C1 segment of cervical spinal cord (tissue), 14 donors: ENCODE measurements at regions not wholly inside any gene's neighbourhood (a gene's known extent, or its start where the extent isn't known, plus 50 kb on each side); places are given as distances from the start of the nearest gene placed in this dataset.
"Not testable (repeated sequence)": the region's sequence is repeated elsewhere in the genome, so short reads cannot be mapped to it uniquely, and the experiment has no call there.

Source experiments
- DNase-seq, 14 donors: peaks; one replicate each; lab custom pipeline; 2025; lab: John Stamatoyannopoulos, UW

DNA sequence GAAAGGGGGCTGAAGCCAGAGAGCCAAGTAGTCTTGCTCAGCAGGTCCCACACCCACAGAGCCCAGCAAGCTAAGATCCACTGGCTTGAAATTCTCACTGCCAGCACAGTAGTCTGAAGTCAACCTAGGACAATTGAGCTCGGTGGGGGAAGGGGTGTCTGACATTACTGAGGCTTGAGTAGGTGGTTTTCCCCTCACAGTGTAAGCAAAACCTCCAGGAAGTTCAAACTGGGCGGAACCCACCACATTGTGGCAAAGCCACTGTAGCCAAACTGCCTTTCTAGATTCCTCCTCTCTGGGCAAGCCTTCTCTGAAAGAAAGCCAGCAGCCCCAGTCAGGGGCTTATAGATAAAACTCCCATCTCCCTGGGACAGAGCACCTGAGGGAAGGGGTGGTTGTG lies 630.9 kb upstream of the ITGA1 start:
- not testable (repeated sequence) for DNase-seq

DNA sequence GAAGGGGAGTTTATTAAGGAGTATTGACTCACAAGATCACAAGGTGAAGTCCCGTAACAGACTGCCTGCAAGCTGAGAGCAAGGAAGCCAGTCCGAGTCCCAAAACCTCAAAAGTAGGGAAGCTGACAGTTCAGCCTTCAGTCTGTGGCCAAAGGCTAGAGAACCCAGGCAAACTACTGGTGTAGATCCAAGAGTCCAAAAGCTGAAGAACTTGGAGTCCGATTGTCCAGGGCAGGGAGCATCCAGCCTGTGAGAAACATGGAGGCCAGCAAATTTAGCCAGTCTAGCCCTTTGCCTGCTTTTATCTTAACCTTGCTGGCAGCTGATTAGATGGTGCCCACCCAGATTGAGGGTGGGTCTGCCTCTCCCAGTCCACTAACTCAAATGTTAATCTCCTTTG lies 621.9 kb upstream of the ITGA1 start:
- DNase-seq, result not testable (repeated sequence)

DNA sequence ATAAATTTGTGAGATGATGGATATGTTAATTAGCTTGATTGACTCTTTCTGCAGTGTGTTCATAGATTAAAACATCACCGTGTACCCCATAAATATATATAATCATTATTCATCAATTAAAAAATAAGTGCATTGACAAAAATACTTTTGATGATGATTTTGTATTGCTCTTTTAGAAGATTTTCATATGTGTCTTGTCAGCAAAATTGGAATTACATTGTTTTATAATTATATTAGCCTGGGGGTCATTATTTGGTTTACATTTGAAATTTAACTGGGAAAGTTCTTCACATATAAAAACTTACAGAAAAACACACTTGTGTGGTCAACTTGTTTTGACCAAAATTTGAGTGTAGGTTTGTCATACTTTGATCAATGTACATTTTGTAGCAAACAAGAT lies 614.6 kb upstream of the ITGA1 start:
- DNase-seq, result no peak

DNA sequence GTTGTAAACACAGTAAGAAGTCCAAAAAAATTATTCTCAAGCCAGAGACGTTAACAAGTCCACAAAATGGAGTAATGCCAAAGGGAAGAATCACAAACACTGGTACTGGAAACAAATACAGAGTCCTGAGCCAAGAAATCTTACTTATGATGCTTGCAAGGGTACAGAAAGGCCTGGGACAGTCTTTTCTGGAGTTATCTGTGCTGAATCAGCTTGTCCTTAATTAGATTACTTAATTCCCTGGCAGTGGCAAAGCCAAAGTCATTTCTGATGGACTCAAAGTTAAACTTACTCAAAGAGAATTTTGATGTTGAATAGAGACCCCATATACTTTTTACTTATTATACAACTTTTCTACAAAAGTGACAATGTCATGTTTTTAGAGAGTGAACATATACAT lies 610.5 kb upstream of the ITGA1 start:
- no peak for DNase-seq

DNA sequence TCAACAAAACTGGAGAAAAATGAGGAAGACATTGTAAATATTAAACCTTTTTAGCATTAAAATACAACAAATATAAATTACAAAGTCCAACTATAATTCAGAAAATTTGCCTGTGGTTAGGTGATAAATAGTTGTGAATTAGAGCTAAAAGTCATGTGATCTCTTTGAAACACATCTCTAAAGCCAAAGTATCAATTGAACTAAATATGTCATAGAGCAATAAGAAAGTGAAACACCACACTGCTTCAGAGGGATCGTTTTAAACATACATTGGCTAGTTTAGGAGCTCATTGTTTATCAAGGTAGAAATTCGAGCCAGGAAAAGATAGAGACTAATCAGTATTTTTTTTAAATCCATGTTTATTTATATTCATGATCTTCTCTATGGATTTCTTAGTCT lies 606.3 kb upstream of the ITGA1 start:
- no peak for DNase-seq

- DNase-seq, result no peak
Measured at GRCh38 chr5:52190737-52191136, 597.0 kb upstream of the ITGA1 start.

DNA sequence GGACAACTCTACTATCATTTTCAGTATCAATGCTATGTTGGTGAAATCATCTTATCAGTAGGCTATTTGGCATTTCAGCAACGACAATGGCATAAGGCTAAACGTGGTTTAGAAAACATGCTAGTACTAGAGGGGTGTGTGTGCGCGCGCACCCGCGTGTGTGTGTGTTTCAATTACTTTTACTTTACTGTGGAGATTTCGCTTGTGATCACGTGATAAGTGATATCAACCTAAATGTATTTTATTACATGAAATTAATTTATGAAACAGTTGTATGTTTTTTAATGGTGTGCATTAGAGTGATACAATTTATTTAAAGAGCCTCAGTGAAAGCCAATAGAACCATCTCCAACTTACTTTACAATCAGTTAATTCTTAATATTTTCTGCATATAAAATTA lies 587.9 kb upstream of the ITGA1 start:
- no peak for DNase-seq

DNA sequence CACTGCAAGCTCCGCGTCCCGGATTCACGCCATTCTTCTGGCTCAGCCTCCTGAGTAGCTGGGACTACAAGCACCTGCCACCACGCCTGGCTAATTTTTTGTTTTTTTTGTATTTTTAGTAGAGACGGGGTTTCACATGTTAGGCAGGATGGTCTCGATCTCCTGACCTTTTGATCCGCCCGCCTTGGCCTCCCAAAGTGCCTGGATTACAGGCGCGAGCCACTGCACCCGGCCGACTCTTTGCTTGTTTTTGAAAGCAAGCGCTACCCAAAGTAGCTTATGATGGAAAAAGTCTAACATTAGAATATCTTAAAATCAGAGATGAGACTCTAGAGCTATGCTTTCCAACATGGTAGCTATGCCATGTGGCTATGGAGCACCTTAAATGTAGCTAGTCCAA lies 585.5 kb upstream of the ITGA1 start:
- DNase-seq, result no peak

DNA sequence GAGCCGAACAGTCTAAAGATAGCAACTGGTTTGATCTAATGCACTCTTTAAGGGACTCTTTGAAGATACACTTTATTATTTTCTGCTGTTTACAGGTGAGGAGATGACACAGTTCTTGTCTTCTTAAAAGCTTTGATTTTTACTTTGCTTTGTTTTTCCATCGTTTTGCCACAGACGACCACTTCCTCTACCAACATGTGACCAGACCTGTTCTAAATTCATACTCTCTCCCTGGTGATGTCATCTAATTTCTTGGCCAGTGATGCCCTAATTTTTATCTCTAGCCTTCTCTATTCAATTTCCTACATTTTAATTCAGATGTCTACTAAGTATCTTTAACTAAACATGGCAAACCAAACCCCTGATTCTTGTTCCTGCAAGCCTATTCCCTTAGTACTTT lies 583.4 kb upstream of the ITGA1 start:
- DNase-seq, result no peak
